HCT116 (cell line): ENCODE measurements at regions not wholly inside any gene's neighbourhood (a gene's known extent, or its start where the extent isn't known, plus 50 kb on each side); places are given as distances from the start of the nearest gene placed in this dataset.

Source experiments
- ATAC-seq: fragments of 200-7000 bp; cut with Tn5 transposase; 2 replicates; pipeline ENCODE4 v1.9.1; 2020; ENCODE audit warnings: mild to moderate bottlenecking, moderate library complexity
- BruUV-seq: library from RNA; stranded (reverse); fragments of 400-500 nt; replicated peaks from 2 replicates; lab custom pipeline; 2021; lab: Mats Ljungman, UMichigan
- CTCF ChIA-PET: fragments of 300-600 bp; sonication (Branson Sonifier 250); formaldehyde crosslinking; loops from one replicate; lab custom pipeline; 2021; ENCODE audit warnings: antibody characterized with exemption; lab: Charles Lee
- POLR2A ChIA-PET: fragments of 300-600, 350-600 bp; sonication (Branson Sonifier 250); formaldehyde crosslinking; loops from one replicate; lab custom pipeline; 2021; ENCODE audit warnings: antibody characterized with exemption; lab: Charles Lee
- RAD21 ChIA-PET, 2 experiments: fragments of 300-600 bp; sonication (Branson Sonifier 250); formaldehyde crosslinking; loops; one replicate each; lab custom pipeline; 2023; ENCODE audit warnings: low total read pairs in 2 of 2; ENCODE audit not compliant: uncharacterized antibody in 2 of 2, unreplicated experiment in 2 of 2, low non-redundant PET in 1 of 2; lab: Charles Lee
- DNase-seq: peaks from one replicate; pipeline ENCODE4 v3.0.0-alpha.2; 2010; ENCODE audit warnings: low read depth, low spot score
- H2AFZ ChIP-seq: fragments of 200-600 bp; shearing (Covaris generic), sonication (generic); 2 replicates; pipeline ENCODE4 v1.6.1; 2017; ENCODE audit warnings: low read depth, mixed run types, mixed read lengths, antibody characterized with exemption, low read length; ENCODE audit not compliant: poor library complexity, severe bottlenecking
- H3K27ac ChIP-seq: 2 replicates; pipeline ENCODE4 v1.5.1; 2012; ENCODE audit warnings: low read depth, low read length
- H3K27me3 ChIP-seq: fragments of 200-600 bp; sonication (generic); 2 replicates; pipeline ENCODE4 v1.6.1; 2016; ENCODE audit warnings: mixed run types, low read length, mixed read lengths; ENCODE audit not compliant: insufficient read depth
- H3K36me3 ChIP-seq, 2 experiments: fragments of 200-500 bp in 1 of 2; fragments of 200-600 bp in 1 of 2; sonication (Bioruptor generic) in 1 of 2; sonication (generic) in 1 of 2; 2 replicates each; pipeline versions ENCODE4 v1.5.1 to v1.6.1; 2014 to 2016; ENCODE audit warnings: low read length in 2 of 2, inconsistent platforms in 1 of 2, mixed read lengths in 1 of 2, mixed run types in 1 of 2; ENCODE audit not compliant: insufficient read depth in 2 of 2, control insufficient read depth in 1 of 2
- H3K4me1 ChIP-seq, 2 experiments: fragments of 200-600 bp in 1 of 2; sonication (generic) in 1 of 2; 2 replicates each; pipeline versions ENCODE4 v1.5.1 to v1.6.1; 2012 to 2017; ENCODE audit warnings: low read length in 2 of 2, inconsistent platforms in 1 of 2, mild to moderate bottlenecking in 1 of 2, mixed read lengths in 1 of 2, mixed run types in 1 of 2, moderate library complexity in 1 of 2; ENCODE audit not compliant: insufficient read depth in 2 of 2, control insufficient read depth in 1 of 2
- H3K4me2 ChIP-seq: fragments of 200-600 bp; sonication (generic); 2 replicates; pipeline ENCODE4 v1.6.1; 2017; ENCODE audit warnings: mixed run types, low read length, mixed read lengths
- H3K4me3 ChIP-seq, 2 experiments: fragments of 200-600 bp in 1 of 2; sonication (generic) in 1 of 2; replicated peaks in 1 of 2; 2 replicates each; pipeline ENCODE4 v1.5.1; 2011 to 2016; ENCODE audit warnings: low read length in 2 of 2, control low read depth in 1 of 2, low read depth in 1 of 2, mild to moderate bottlenecking in 1 of 2, mixed read lengths in 1 of 2, mixed run types in 1 of 2
- H3K79me2 ChIP-seq: fragments of 200-600 bp; sonication (generic); 2 replicates; pipeline ENCODE4 v1.6.1; 2017; ENCODE audit warnings: mild to moderate bottlenecking, mixed run types, low read length, moderate library complexity, mixed read lengths; ENCODE audit not compliant: insufficient read depth
- H3K9ac ChIP-seq: fragments of 200-600 bp; sonication (generic); 2 replicates; pipeline ENCODE4 v1.6.1; 2016; ENCODE audit warnings: low read length, mixed read lengths
- H3K9me2 ChIP-seq: fragments of 200-600 bp; sonication (generic), shearing (Covaris generic); 2 replicates; pipeline ENCODE4 v1.6.1; 2017; ENCODE audit warnings: mixed run types, mild to moderate bottlenecking, moderate library complexity; ENCODE audit not compliant: insufficient read depth
- H3K9me3 ChIP-seq, 2 experiments: fragments of 200-500 bp in 1 of 2; fragments of 200-600 bp in 1 of 2; sonication (Bioruptor generic) in 1 of 2; sonication (generic) in 1 of 2; 2 replicates each; pipeline ENCODE4 v1.6.1; 2014 to 2017; ENCODE audit warnings: low read length in 2 of 2, mixed read lengths in 2 of 2, inconsistent platforms in 1 of 2, low read depth in 1 of 2, mild to moderate bottlenecking in 1 of 2, mixed run types in 1 of 2, moderate library complexity in 1 of 2; ENCODE audit not compliant: control insufficient read depth in 1 of 2, insufficient read depth in 1 of 2
- H4K20me1 ChIP-seq: fragments of 200-600 bp; sonication (generic), shearing (Covaris generic); 2 replicates; pipeline ENCODE4 v1.6.1; 2017; ENCODE audit warnings: mixed run types, mild to moderate bottlenecking, moderate library complexity; ENCODE audit not compliant: insufficient read depth
- EGR1 ChIP-seq: IDR thresholded peaks from 2 replicates; pipeline ENCODE4 v1.6.1; 2012; ENCODE audit warnings: low read depth
- EZH2phosphoT487 ChIP-seq: fragments of 200-600 bp; IDR thresholded peaks from 2 replicates; pipeline ENCODE4 v1.6.1; 2018; ENCODE audit warnings: antibody characterized with exemption, borderline replicate concordance
- FOSL1 ChIP-seq: IDR thresholded peaks from 2 replicates; pipeline ENCODE4 v1.6.1; 2012; ENCODE audit warnings: low read depth
- MAX ChIP-seq: IDR thresholded peaks from 2 replicates; pipeline ENCODE4 v1.6.1; 2012
- SRF ChIP-seq: IDR thresholded peaks from 2 replicates; pipeline ENCODE4 v1.6.1; 2012; ENCODE audit warnings: low read depth
- intact Hi-C: fragments of 100-400 bp; cut with micrococcal nuclease; formaldehyde crosslinking; loops from 2 replicates; pipeline ENCODE4 v1.10.0; 2022

- CTCF ChIA-PET: no interaction called here
These were observed 202.5 kb upstream of the RAB4A start for GRCh38 chr1:229068270-229068987.

GRCh38 chr1:229069176-229069575 lies 201.7 kb upstream of the RAB4A start:
- H3K9ac ChIP-seq: no peak overlapping the region
- BruUV-seq: no TSS peak
- H2AFZ ChIP-seq: no peak overlapping the region
- POLR2A ChIA-PET: no interaction called here
- no peaks in the 10 kb centered on the region for H3K79me2 ChIP-seq
- H3K9me2 ChIP-seq: no peaks in the 10 kb centered on the region
- H3K9me3 ChIP-seq: no peaks in the 10 kb centered on the region
- H4K20me1 ChIP-seq: no peaks in the 10 kb centered on the region
- RAD21 ChIA-PET: no interaction called here
- CTCF ChIA-PET: no interaction called here
- H3K27me3 ChIP-seq: peaks cover 30% of the 10 kb centered on the region
- H3K27ac ChIP-seq: no peak overlapping the region
- DNase-seq (no peak), ATAC-seq (no peak)
- H3K4me1 ChIP-seq: peaks cover 6 to 12% of the 10 kb centered on the region in 2 experiments; a peak in 3 of 4 replicates
- H3K36me3 ChIP-seq: no peaks in the 10 kb centered on the region
- no peak overlapping the region for H3K4me3 ChIP-seq
- H3K4me2 ChIP-seq: no peak overlapping the region
- TF ChIP-seq EZH2phosphoT487 (no peak), SRF (no peak)
- intact Hi-C loops: no loop called here

More at GRCh38 chr1:229068270-229068987, 202.5 kb upstream of the RAB4A start:
- H3K4me1 ChIP-seq: peaks cover 12 to 19% of the 10 kb centered on the region in 2 experiments; a peak in 3 of 4 replicates
- ATAC-seq (no peak), DNase-seq (no peak)
- H3K79me2 ChIP-seq: no peaks in the 10 kb centered on the region
- H3K36me3 ChIP-seq: no peaks in the 10 kb centered on the region
- ChIA-PET RAD21 (no interaction called here), POLR2A (no interaction called here)
- no peak overlapping the region for H3K27ac ChIP-seq
- intact Hi-C loops: no loop called here
- H3K27me3 ChIP-seq: peaks cover 30% of the 10 kb centered on the region
- TF ChIP-seq EGR1: no peak
- no peak for TF ChIP-seq FOSL1
- no peak for TF ChIP-seq MAX
- BruUV-seq: no TSS peak
- no peak overlapping the region for H2AFZ ChIP-seq
- no peak overlapping the region for H3K4me2 ChIP-seq
- no peaks in the 10 kb centered on the region for H3K9me3 ChIP-seq
- no peak overlapping the region for H3K9ac ChIP-seq
- H3K9me2 ChIP-seq: no peaks in the 10 kb centered on the region
- H3K4me3 ChIP-seq: no peak overlapping the region
- H4K20me1 ChIP-seq: no peaks in the 10 kb centered on the region
